ENCODE measurements at regions not wholly inside any gene's neighbourhood (a gene's known extent, or its start where the extent isn't known, plus 50 kb on each side); places are given as distances from the start of the nearest gene placed in this dataset.
A peak's percentile ranks its signal among the peaks of the same experiment; 100 is the strongest.

DNA sequence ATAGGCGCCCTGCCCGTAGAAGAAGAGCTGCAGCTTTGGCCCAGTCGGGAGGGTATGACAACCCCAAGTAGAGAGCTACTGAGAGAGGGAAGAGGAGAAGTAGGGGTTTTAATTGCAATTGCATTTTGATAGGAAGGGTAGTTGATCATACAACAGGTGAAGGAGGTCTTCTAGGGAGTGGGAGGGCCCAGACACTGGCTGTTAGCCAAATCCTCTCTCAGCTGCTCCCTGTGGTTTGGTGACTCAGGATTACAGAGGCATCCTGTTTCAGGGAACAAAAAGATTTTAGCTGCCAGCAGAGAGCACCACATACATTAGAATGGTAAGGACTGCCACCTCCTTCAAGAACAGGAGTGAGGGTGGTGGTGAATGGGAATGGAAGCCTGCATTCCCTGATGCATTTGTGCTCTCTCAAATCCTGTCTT is 408.9 kb upstream of the THBS1 start:
- TF ChIP-seq, protein P1, sequence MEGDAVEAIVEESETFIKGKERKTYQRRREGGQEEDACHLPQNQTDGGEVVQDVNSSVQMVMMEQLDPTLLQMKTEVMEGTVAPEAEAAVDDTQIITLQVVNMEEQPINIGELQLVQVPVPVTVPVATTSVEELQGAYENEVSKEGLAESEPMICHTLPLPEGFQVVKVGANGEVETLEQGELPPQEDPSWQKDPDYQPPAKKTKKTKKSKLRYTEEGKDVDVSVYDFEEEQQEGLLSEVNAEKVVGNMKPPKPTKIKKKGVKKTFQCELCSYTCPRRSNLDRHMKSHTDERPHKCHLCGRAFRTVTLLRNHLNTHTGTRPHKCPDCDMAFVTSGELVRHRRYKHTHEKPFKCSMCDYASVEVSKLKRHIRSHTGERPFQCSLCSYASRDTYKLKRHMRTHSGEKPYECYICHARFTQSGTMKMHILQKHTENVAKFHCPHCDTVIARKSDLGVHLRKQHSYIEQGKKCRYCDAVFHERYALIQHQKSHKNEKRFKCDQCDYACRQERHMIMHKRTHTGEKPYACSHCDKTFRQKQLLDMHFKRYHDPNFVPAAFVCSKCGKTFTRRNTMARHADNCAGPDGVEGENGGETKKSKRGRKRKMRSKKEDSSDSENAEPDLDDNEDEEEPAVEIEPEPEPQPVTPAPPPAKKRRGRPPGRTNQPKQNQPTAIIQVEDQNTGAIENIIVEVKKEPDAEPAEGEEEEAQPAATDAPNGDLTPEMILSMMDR (IDR thresholded peaks at IDR 0.05): peak in 4 of 5 experiments; percentile 12 to 55 (median 32)
- TF ChIP-seq POLR2A (IDR thresholded peaks at IDR 0.05) (no peak), POLR2AphosphoS5 (IDR thresholded peaks at IDR 0.05) (no peak)

All from transverse colon (tissue), 4 donors.